ENCODE measurements at regions not wholly inside any gene's neighbourhood (a gene's known extent, or its start where the extent isn't known, plus 50 kb on each side); places are given as distances from the start of the nearest gene placed in this dataset.
A peak's percentile ranks its signal among the peaks of the same experiment; 100 is the strongest.

- no peak for TF ChIP-seq CTCF (IDR thresholded peaks at IDR 0.05)
- TF ChIP-seq POLR2A (IDR thresholded peaks at IDR 0.05): no peak
- TF ChIP-seq EP300 (IDR thresholded peaks at IDR 0.05): no peak
- TF ChIP-seq POLR2AphosphoS5 (IDR thresholded peaks at IDR 0.05): no peak
- WGBS, 5 donors: 74 to 80% (median 76%) methylated on average over 4 of the region's 4 CpGs
- H3K27me3 ChIP-seq: no peaks in the 10 kb centered on the region
- H3K36me3 ChIP-seq: no peaks in the 10 kb centered on the region
- H3K4me3 ChIP-seq: no peak overlapping the region
- intact Hi-C loops (cut with DNase I; ENCODE audit: low total_unique reads): no loop called here
- DNase-seq: no peak
- H3K4me1 ChIP-seq: no peaks in the 10 kb centered on the region
- no peak overlapping the region for H3K27ac ChIP-seq
- peaks cover 0 to 34% (median 10%) of the 10 kb centered on the region in 4 donors for H3K9me3 ChIP-seq
Measured at GRCh38 chr5:4442221-4442620, 697.9 kb upstream of the ADAMTS16 start.

GRCh38 chr5:4447657-4448056 is 692.5 kb upstream of the ADAMTS16 start:
- H3K4me1 ChIP-seq: no peaks in the 10 kb centered on the region
- no peak overlapping the region for H3K27ac ChIP-seq
- 85 to 98% (median 92%) methylated on average over 1 of the region's 1 CpG for WGBS, 5 donors
- H3K27me3 ChIP-seq: no peaks in the 10 kb centered on the region
- no peaks in the 10 kb centered on the region for H3K36me3 ChIP-seq
- TF ChIP-seq POLR2AphosphoS5 (IDR thresholded peaks at IDR 0.05): no peak
- TF ChIP-seq EP300 (IDR thresholded peaks at IDR 0.05): no peak
- no peak for TF ChIP-seq POLR2A (IDR thresholded peaks at IDR 0.05)
- TF ChIP-seq CTCF (IDR thresholded peaks at IDR 0.05): no peak
- intact Hi-C loops (cut with DNase I; ENCODE audit: low total_unique reads): no loop called here
- peaks cover 0 to 19% (median 10%) of the 10 kb centered on the region in 4 donors for H3K9me3 ChIP-seq
- H3K4me3 ChIP-seq: no peak overlapping the region
- no peak for DNase-seq

GRCh38 chr5:4453655-4454054 is 686.5 kb upstream of the ADAMTS16 start:
- Histone ChIP-seq H3K27me3 (no peaks in the 10 kb centered on the region), H3K4me1 (no peaks in the 10 kb centered on the region), H3K36me3 (no peaks in the 10 kb centered on the region), H3K27ac (no peak overlapping the region), H3K9me3 (no peaks in the 10 kb centered on the region), H3K4me3 (no peak overlapping the region)
- WGBS, 5 donors: 64 to 76% (median 72%) methylated on average over 4 of the region's 4 CpGs
- intact Hi-C loops (cut with DNase I; ENCODE audit: low total_unique reads): no loop called here
- TF ChIP-seq POLR2A (IDR thresholded peaks at IDR 0.05): no peak
- TF ChIP-seq POLR2AphosphoS5 (IDR thresholded peaks at IDR 0.05): no peak
- TF ChIP-seq CTCF (IDR thresholded peaks at IDR 0.05): no peak
- TF ChIP-seq EP300 (IDR thresholded peaks at IDR 0.05): no peak
- no peak for DNase-seq

GRCh38 chr5:4479426-4479825 is 660.7 kb upstream of the ADAMTS16 start:
- no peak for TF ChIP-seq POLR2AphosphoS5 (IDR thresholded peaks at IDR 0.05)
- Histone ChIP-seq H3K36me3 (no peaks in the 10 kb centered on the region), H3K4me3 (no peak overlapping the region), H3K27me3 (no peaks in the 10 kb centered on the region), H3K4me1 (no peaks in the 10 kb centered on the region), H3K9me3 (peaks cover 0 to 42% (median 14%) of the 10 kb centered on the region in 4 donors), H3K27ac (no peak overlapping the region)
- no peak for DNase-seq
- intact Hi-C loops (cut with DNase I; ENCODE audit: low total_unique reads): no loop called here
- WGBS, 5 donors: 44 to 58% (median 52%) methylated on average over 3 of the region's 3 CpGs

GRCh38 chr5:4480528-4481349 is 659.4 kb upstream of the ADAMTS16 start:
- Histone ChIP-seq H3K27me3 (no peaks in the 10 kb centered on the region), H3K9me3 (peaks cover 0 to 42% (median 14%) of the 10 kb centered on the region in 4 donors), H3K27ac (no peak overlapping the region), H3K36me3 (no peaks in the 10 kb centered on the region), H3K4me1 (no peaks in the 10 kb centered on the region), H3K4me3 (no peak overlapping the region)
- 24 to 36% (median 29%) methylated on average over 18 of the region's 18 CpGs for WGBS, 5 donors
- intact Hi-C loops (cut with DNase I; ENCODE audit: low total_unique reads): no loop called here
- peak in 1 of 2 donors; percentile 16 for DNase-seq
- TF ChIP-seq CTCF (IDR thresholded peaks at IDR 0.05): no peak
- TF ChIP-seq POLR2A (IDR thresholded peaks at IDR 0.05): no peak
- TF ChIP-seq EP300 (IDR thresholded peaks at IDR 0.05): no peak
- TF ChIP-seq POLR2AphosphoS5 (IDR thresholded peaks at IDR 0.05): no peak
